Glutamatergic neuron (in vitro differentiated cells): ENCODE measurements at regions not wholly inside any gene's neighbourhood (a gene's known extent, or its start where the extent isn't known, plus 50 kb on each side); places are given as distances from the start of the nearest gene placed in this dataset.
"Not testable (repeated sequence)": the region's sequence is repeated elsewhere in the genome, so short reads cannot be mapped to it uniquely, and the experiment has no call there.

Experiments
- DNase-seq: peaks from one replicate; pipeline ENCODE4 v3.0.0; 2022
- H3K27ac Mint-ChIP-seq: one replicate; pipeline ENCODE4 v1.8.0; 2020; ENCODE audit warnings: mild to moderate bottlenecking, mixed read lengths, inconsistent platforms; ENCODE audit not compliant: unreplicated experiment
- H3K27me3 Mint-ChIP-seq: one replicate; pipeline ENCODE4 v1.8.0; 2020; ENCODE audit warnings: mild to moderate bottlenecking, moderate library complexity, mixed read lengths, inconsistent platforms; ENCODE audit not compliant: unreplicated experiment
- H3K36me3 Mint-ChIP-seq: one replicate; pipeline ENCODE4 v1.8.0; 2020; ENCODE audit warnings: mild to moderate bottlenecking, mixed read lengths, inconsistent platforms; ENCODE audit not compliant: unreplicated experiment
- H3K4me1 Mint-ChIP-seq: one replicate; pipeline ENCODE4 v1.8.0; 2020; ENCODE audit warnings: mild to moderate bottlenecking, low read depth, mixed read lengths, inconsistent platforms; ENCODE audit not compliant: unreplicated experiment
- H3K4me3 Mint-ChIP-seq: one replicate; pipeline ENCODE4 v1.8.0; 2020; ENCODE audit warnings: mild to moderate bottlenecking, mixed read lengths, inconsistent platforms; ENCODE audit not compliant: unreplicated experiment
- H3K9me3 Mint-ChIP-seq: one replicate; pipeline ENCODE4 v1.8.0; 2020; ENCODE audit warnings: mild to moderate bottlenecking, moderate library complexity, mixed read lengths, inconsistent platforms; ENCODE audit not compliant: unreplicated experiment
- CTCF ChIP-seq: fragments of 200-600 bp; sonication (generic); IDR thresholded peaks from one replicate; pipeline ENCODE4 v1.5.0; 2021; ENCODE audit not compliant: partially characterized antibody, unreplicated experiment

- TF ChIP-seq CTCF, result no peak
- no peak overlapping the region for H3K27ac Mint-ChIP-seq
- no peaks in the 10 kb centered on the region for H3K27me3 Mint-ChIP-seq
- H3K4me1 Mint-ChIP-seq, result no peaks in the 10 kb centered on the region
- no peak for DNase-seq
- no peaks in the 10 kb centered on the region for H3K36me3 Mint-ChIP-seq
- no peaks in the 10 kb centered on the region for H3K9me3 Mint-ChIP-seq
- H3K4me3 Mint-ChIP-seq, result no peak overlapping the region
Measured at GRCh38 chr5:40227931-40228330, 451.8 kb upstream of the PTGER4 start.

- TF ChIP-seq CTCF, result no peak
- Mint-ChIP-seq H3K4me3 (no peak overlapping the region), H3K36me3 (no peaks in the 10 kb centered on the region), H3K9me3 (no peaks in the 10 kb centered on the region), H3K4me1 (no peaks in the 10 kb centered on the region), H3K27ac (no peak overlapping the region), H3K27me3 (no peaks in the 10 kb centered on the region)
- DNase-seq, result no peak
Measured at GRCh38 chr5:40227366-40227765, 452.3 kb upstream of the PTGER4 start.

- no peak for TF ChIP-seq CTCF
- Mint-ChIP-seq H3K36me3 (no peaks in the 10 kb centered on the region), H3K9me3 (no peaks in the 10 kb centered on the region), H3K4me3 (no peak overlapping the region), H3K27me3 (no peaks in the 10 kb centered on the region), H3K4me1 (no peaks in the 10 kb centered on the region), H3K27ac (no peak overlapping the region)
- DNase-seq, result no peak
Measured at GRCh38 chr5:40226906-40227305, 452.8 kb upstream of the PTGER4 start.

- H3K4me3 Mint-ChIP-seq, H3K36me3 Mint-ChIP-seq, DNase-seq, H3K4me1 Mint-ChIP-seq, H3K9me3 Mint-ChIP-seq, H3K27me3 Mint-ChIP-seq, H3K27ac Mint-ChIP-seq: not testable (repeated sequence)
Measured at GRCh38 chr5:40225147-40225546, 454.6 kb upstream of the PTGER4 start.

GRCh38 chr5:40224421-40224820 is 455.3 kb upstream of the PTGER4 start:
- H3K4me1 Mint-ChIP-seq, result no peaks in the 10 kb centered on the region
- H3K27me3 Mint-ChIP-seq, result no peaks in the 10 kb centered on the region
- no peaks in the 10 kb centered on the region for H3K36me3 Mint-ChIP-seq
- no peak for DNase-seq
- no peak for TF ChIP-seq CTCF
- H3K27ac Mint-ChIP-seq, result no peak overlapping the region
- no peak overlapping the region for H3K4me3 Mint-ChIP-seq
- no peaks in the 10 kb centered on the region for H3K9me3 Mint-ChIP-seq

- Mint-ChIP-seq H3K9me3 (no peaks in the 10 kb centered on the region), H3K27me3 (no peaks in the 10 kb centered on the region), H3K36me3 (no peaks in the 10 kb centered on the region), H3K4me3 (no peak overlapping the region), H3K4me1 (no peaks in the 10 kb centered on the region), H3K27ac (no peak overlapping the region)
- no peak for DNase-seq
- TF ChIP-seq CTCF, result no peak
Measured at GRCh38 chr5:40223884-40224402, 455.8 kb upstream of the PTGER4 start.
